ENCODE measurements at regions not wholly inside any gene's neighbourhood (a gene's known extent, or its start where the extent isn't known, plus 50 kb on each side); places are given as distances from the start of the nearest gene placed in this dataset.

DNA sequence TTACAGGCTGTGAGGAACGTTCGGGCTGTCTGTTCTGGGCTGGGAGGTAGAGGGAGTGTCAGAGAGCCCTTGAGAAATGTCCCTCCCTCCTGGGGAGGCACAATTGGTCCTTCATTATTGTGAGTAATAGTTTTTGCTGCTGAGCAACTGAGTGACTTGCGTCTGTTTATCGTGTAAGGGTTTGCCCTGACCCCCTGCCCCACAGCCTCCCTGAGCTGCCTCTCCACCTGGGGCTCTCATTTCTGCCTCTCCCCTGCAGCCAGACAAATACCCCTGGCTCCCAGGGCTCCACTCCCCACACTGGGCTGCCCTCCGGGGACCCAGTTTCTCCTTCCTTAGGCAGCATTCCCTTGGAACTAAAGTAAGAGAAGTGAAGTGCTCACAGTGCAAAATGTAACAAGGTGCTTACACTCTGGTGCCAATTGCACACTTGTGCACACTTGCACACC, 174.9 kb upstream of the MVB12B start:
- Histone ChIP-seq H3K27ac (no peak overlapping the region), H3K4me3 (no peak overlapping the region), H3K36me3 (no peaks in the 10 kb centered on the region), H3K4me1 (peaks cover 3% of the 10 kb centered on the region), H3K9me3 (no peaks in the 10 kb centered on the region), H3K27me3 (peaks cover 38% of the 10 kb centered on the region)
- peak in 1 of 2 donors; percentile 37 for DNase-seq (ENCODE audit: low spot score in 2 of 2)
- TF ChIP-seq POLR2AphosphoS5 (IDR thresholded peaks at IDR 0.05) (no peak), EP300 (IDR thresholded peaks at IDR 0.05) (no peak), POLR2A (IDR thresholded peaks at IDR 0.05) (no peak)
- TF ChIP-seq, protein P1, sequence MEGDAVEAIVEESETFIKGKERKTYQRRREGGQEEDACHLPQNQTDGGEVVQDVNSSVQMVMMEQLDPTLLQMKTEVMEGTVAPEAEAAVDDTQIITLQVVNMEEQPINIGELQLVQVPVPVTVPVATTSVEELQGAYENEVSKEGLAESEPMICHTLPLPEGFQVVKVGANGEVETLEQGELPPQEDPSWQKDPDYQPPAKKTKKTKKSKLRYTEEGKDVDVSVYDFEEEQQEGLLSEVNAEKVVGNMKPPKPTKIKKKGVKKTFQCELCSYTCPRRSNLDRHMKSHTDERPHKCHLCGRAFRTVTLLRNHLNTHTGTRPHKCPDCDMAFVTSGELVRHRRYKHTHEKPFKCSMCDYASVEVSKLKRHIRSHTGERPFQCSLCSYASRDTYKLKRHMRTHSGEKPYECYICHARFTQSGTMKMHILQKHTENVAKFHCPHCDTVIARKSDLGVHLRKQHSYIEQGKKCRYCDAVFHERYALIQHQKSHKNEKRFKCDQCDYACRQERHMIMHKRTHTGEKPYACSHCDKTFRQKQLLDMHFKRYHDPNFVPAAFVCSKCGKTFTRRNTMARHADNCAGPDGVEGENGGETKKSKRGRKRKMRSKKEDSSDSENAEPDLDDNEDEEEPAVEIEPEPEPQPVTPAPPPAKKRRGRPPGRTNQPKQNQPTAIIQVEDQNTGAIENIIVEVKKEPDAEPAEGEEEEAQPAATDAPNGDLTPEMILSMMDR (IDR thresholded peaks at IDR 0.05): no peak
- 29% methylated on average over 3 of the region's 5 CpGs for WGBS

DNA sequence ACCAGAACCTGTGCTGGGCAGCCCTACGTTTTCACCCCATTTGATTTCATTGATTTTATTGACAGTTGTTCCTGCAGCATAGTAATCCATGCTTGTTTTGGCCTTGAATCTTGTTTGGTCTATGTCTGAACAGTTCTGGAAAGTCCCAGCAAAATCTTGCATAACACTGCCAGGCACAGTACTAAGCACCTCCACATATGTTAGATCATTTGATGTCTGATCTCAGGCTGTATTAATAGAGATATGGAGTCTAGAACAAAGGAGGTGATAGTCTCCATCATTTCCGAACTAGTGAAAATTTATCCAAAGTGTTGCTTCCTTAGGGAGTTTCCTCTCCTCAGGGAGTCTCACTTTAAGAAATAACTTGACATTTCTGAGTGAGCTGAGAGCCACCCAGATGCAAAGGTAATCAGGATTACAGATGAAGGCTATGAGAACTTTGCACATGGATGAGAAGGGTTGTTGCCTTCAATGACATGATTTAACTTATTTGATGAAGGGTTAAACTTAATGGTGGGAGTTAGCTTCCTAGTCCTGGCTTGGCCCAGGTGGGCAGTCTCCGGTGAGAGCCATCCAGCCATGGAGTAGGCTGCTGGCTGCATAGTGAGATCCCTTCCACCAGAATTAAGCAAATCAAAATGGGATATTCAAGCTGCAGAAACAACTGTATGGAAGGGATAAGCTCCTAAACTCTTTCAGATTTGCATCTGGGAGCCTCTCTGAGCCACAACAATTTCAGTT, 173.8 kb upstream of the MVB12B start:
- Histone ChIP-seq H3K4me1 (peaks cover 3% of the 10 kb centered on the region), H3K27ac (no peak overlapping the region), H3K4me3 (no peak overlapping the region), H3K36me3 (no peaks in the 10 kb centered on the region), H3K27me3 (peaks cover 36% of the 10 kb centered on the region), H3K9me3 (no peaks in the 10 kb centered on the region)
- WGBS: 70% methylated on average over 3 of the region's 3 CpGs
- no peak for DNase-seq (ENCODE audit: low spot score in 2 of 2)
- no peak for TF ChIP-seq POLR2A (IDR thresholded peaks at IDR 0.05)
- TF ChIP-seq POLR2AphosphoS5 (IDR thresholded peaks at IDR 0.05): no peak
- TF ChIP-seq, protein P1 (IDR thresholded peaks at IDR 0.05): no peak
- no peak for TF ChIP-seq EP300 (IDR thresholded peaks at IDR 0.05)

DNA sequence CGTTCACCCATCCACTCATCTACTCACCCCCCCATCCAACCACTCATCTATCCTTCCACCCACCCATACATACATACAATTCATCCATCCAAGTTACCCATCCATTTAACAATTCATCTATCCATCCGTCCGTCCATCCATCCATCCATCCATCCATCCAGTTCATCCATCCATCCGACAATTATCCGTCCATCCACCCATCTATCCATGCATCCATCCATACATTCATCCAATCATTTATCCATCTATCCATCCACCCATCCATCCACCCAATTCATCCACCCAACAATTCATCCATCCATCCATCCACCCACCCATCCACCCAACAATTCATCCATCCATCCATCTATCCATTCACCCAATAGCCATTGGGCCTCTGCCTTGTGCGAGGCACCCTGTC, 173.2 kb upstream of the MVB12B start:
- peaks cover 33% of the 10 kb centered on the region for H3K27me3 ChIP-seq
- WGBS: 87% methylated on average over 6 of the region's 6 CpGs
- peaks cover 3% of the 10 kb centered on the region for H3K4me1 ChIP-seq
- H3K27ac ChIP-seq: no peak overlapping the region
- H3K9me3 ChIP-seq: no peaks in the 10 kb centered on the region
- H3K4me3 ChIP-seq: no peak overlapping the region
- TF ChIP-seq EP300 (IDR thresholded peaks at IDR 0.05) (no peak), POLR2A (IDR thresholded peaks at IDR 0.05) (no peak), POLR2AphosphoS5 (IDR thresholded peaks at IDR 0.05) (no peak)
- TF ChIP-seq, protein P1 (IDR thresholded peaks at IDR 0.05): no peak
- H3K36me3 ChIP-seq: no peaks in the 10 kb centered on the region
- DNase-seq (ENCODE audit: low spot score in 2 of 2): no peak

DNA sequence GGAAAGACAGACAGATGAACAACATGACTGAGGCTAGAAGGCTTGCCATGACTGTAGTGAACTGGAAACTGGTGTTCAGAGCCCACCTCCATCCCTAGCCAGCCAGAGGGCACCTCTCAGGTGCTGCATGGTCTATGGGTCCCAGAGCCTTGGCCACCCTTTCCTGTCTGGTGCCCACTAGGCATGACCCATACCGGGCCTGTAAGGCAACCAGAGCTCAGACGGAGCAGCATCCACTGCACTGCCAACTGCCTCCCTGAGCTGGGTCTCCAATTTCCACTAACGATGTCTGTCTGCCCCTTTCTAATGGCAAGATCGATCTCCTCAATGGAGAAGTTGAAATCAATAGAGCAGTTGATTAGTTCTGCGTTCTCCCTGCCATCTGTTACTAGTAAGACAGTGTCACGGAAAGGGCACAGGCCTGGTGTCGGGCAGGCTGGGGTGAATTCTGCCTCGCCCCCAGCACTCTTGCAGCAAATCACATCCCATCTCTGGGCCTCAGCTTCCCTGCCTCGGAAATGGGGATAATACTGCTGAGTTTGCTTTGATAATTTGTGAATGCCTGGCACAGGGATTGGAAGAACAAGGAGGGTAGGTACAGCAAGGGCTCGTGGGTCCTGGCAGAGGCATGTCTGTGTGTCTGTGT, 172.3 kb upstream of the MVB12B start:
- Histone ChIP-seq H3K36me3 (no peaks in the 10 kb centered on the region), H3K27ac (no peak overlapping the region), H3K9me3 (no peaks in the 10 kb centered on the region), H3K4me1 (peaks cover 3% of the 10 kb centered on the region), H3K4me3 (no peak overlapping the region), H3K27me3 (peaks cover 31% of the 10 kb centered on the region)
- 96% methylated on average over 10 of the region's 10 CpGs for WGBS
- TF ChIP-seq POLR2AphosphoS5 (IDR thresholded peaks at IDR 0.05): no peak
- no peak for TF ChIP-seq POLR2A (IDR thresholded peaks at IDR 0.05)
- TF ChIP-seq, protein P1 (IDR thresholded peaks at IDR 0.05): no peak
- no peak for TF ChIP-seq EP300 (IDR thresholded peaks at IDR 0.05)
- DNase-seq (ENCODE audit: low spot score in 2 of 2): no peak

- Histone ChIP-seq H3K27ac (no peak overlapping the region), H3K4me1 (peaks cover 3% of the 10 kb centered on the region), H3K4me3 (no peak overlapping the region), H3K27me3 (peaks cover 30% of the 10 kb centered on the region), H3K36me3 (no peaks in the 10 kb centered on the region), H3K9me3 (no peaks in the 10 kb centered on the region)
- DNase-seq (ENCODE audit: low spot score in 2 of 2): no peak
- TF ChIP-seq POLR2A (IDR thresholded peaks at IDR 0.05) (no peak), EP300 (IDR thresholded peaks at IDR 0.05) (no peak), POLR2AphosphoS5 (IDR thresholded peaks at IDR 0.05) (no peak)
- TF ChIP-seq, protein P1 (IDR thresholded peaks at IDR 0.05): no peak
- WGBS: 75% methylated on average over 5 of the region's 5 CpGs
Measured at GRCh38 chr9:126154869-126155268, 171.8 kb upstream of the MVB12B start.

All from suprapubic skin (tissue), 4 donors.